ENCODE measurements at regions not wholly inside any gene's neighbourhood (a gene's known extent, or its start where the extent isn't known, plus 50 kb on each side); places are given as distances from the start of the nearest gene placed in this dataset.

DNA sequence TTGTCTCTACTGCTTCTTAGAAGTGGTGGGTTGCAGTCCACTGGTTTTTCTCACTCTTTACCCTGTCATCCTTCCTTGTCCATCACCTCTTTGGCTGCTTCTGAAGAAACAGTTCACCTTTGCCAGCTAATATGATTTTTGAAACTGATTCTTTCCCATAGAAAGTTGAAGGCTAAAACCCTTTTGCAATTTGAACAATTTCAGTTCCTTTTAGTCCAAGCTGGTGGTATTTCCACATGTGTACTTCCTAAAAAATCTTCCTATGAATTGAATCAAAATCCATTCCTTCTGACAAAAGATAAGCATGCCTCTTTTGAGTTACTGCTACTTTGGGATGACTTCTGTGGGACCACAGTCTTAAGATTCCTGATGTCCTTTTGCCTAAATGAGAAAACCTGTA, 210.0 kb upstream of the MAN1A1 start:
- Histone ChIP-seq H3K36me3 (no peaks in the 10 kb centered on the region), H3K9me3 (no peaks in the 10 kb centered on the region), H3K27ac (no peak overlapping the region), H3K4me1 (no peaks in the 10 kb centered on the region), H3K27me3 (no peaks in the 10 kb centered on the region), H3K4me3 (no peak overlapping the region)
- intact Hi-C loops (cut with DNase I) = no loop called here
- no peak for TF ChIP-seq POLR2AphosphoS5 (IDR thresholded peaks at IDR 0.05)
- TF ChIP-seq, protein P1, sequence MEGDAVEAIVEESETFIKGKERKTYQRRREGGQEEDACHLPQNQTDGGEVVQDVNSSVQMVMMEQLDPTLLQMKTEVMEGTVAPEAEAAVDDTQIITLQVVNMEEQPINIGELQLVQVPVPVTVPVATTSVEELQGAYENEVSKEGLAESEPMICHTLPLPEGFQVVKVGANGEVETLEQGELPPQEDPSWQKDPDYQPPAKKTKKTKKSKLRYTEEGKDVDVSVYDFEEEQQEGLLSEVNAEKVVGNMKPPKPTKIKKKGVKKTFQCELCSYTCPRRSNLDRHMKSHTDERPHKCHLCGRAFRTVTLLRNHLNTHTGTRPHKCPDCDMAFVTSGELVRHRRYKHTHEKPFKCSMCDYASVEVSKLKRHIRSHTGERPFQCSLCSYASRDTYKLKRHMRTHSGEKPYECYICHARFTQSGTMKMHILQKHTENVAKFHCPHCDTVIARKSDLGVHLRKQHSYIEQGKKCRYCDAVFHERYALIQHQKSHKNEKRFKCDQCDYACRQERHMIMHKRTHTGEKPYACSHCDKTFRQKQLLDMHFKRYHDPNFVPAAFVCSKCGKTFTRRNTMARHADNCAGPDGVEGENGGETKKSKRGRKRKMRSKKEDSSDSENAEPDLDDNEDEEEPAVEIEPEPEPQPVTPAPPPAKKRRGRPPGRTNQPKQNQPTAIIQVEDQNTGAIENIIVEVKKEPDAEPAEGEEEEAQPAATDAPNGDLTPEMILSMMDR (IDR thresholded peaks at IDR 0.05) = no peak
- TF ChIP-seq POLR2A (IDR thresholded peaks at IDR 0.05) = no peak
- no peak for TF ChIP-seq EP300 (IDR thresholded peaks at IDR 0.05)
- DNase-seq = no peak

DNA sequence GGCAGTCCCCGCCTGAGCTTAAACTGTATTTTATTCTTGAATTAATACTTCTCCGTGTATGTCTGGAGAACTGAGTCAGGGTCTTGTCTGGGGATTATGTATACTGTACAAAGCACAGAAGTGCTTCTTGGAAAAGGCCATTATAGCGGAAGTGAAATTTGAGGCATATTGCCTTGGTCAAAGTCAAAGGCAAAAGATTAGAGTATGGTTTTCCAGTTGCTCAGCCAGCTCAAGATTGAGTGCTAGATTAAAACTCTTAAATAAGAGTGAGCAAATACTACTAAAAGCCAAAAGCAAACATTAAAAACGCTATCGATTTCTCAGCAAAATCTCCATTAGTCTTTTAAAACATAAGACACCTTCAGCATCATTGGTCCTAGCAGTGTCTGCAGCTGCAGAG, 207.7 kb upstream of the MAN1A1 start:
- Histone ChIP-seq H3K9me3 (no peaks in the 10 kb centered on the region), H3K4me1 (no peaks in the 10 kb centered on the region), H3K36me3 (no peaks in the 10 kb centered on the region), H3K27ac (no peak overlapping the region), H3K27me3 (no peaks in the 10 kb centered on the region), H3K4me3 (no peak overlapping the region)
- WGBS, 2 donors = 95% methylated on average over 5 of the region's 5 CpGs
- TF ChIP-seq, protein P1 (IDR thresholded peaks at IDR 0.05) = no peak
- TF ChIP-seq POLR2AphosphoS5 (IDR thresholded peaks at IDR 0.05) = no peak
- no peak for TF ChIP-seq POLR2A (IDR thresholded peaks at IDR 0.05)
- no peak for TF ChIP-seq EP300 (IDR thresholded peaks at IDR 0.05)
- DNase-seq = no peak
- intact Hi-C loops (cut with DNase I) = no loop called here

DNA sequence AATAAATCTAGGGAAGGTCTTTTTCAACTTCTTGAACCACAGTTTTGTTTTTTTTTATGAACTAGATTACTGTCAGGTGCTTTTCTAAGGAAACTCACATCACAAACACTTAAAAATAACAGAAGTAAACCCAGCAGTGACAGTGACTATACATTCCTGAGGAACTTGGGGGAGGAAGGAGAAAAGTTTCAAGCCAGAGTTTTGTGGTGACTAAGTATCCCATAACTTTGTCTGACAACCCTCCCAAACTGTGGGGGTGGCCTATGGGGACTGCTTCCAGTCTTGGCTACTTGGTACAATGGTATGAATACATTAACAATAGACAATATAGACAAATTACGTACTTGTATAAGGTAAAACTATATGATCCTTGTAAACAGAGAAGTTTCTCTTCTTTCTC, 202.5 kb upstream of the MAN1A1 start:
- intact Hi-C loops (cut with DNase I) = no loop called here
- DNase-seq = no peak
- no peaks in the 10 kb centered on the region for H3K9me3 ChIP-seq
- no peak for TF ChIP-seq POLR2AphosphoS5 (IDR thresholded peaks at IDR 0.05)
- TF ChIP-seq, protein P1 (IDR thresholded peaks at IDR 0.05) = no peak
- no peak for TF ChIP-seq POLR2A (IDR thresholded peaks at IDR 0.05)
- no peak for TF ChIP-seq EP300 (IDR thresholded peaks at IDR 0.05)
- H3K4me3 ChIP-seq = no peak overlapping the region
- H3K27me3 ChIP-seq = no peaks in the 10 kb centered on the region
- WGBS, 2 donors = 91 to 97% methylated on average over 1 of the region's 1 CpG
- H3K4me1 ChIP-seq = no peaks in the 10 kb centered on the region
- no peak overlapping the region for H3K27ac ChIP-seq
- no peaks in the 10 kb centered on the region for H3K36me3 ChIP-seq

DNA sequence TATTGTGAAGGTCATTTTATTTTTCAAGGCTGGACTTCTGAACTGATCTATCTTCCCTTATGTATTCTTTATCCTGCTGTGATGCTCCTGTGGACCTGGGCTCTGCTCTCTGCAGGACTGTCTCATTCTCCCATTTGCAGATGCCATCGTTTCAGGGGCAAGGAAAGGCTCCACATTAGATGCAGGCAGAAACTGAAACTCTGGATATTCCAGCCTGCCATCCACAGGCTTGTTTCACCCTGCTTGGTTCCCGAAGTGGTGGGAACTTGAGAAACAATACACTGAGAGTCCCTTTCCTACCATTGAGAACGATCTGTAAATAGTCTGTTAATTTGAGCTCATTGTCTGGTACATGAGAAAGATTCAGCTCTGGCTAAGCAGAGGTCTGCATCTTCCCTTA, 197.5 kb upstream of the MAN1A1 start:
- Histone ChIP-seq H3K9me3 (no peaks in the 10 kb centered on the region), H3K27ac (no peak overlapping the region), H3K4me1 (peaks cover 0 to 19% (median 10%) of the 10 kb centered on the region in 4 donors), H3K27me3 (no peaks in the 10 kb centered on the region), H3K4me3 (no peak overlapping the region), H3K36me3 (no peaks in the 10 kb centered on the region)
- TF ChIP-seq, protein P1 (IDR thresholded peaks at IDR 0.05) = no peak
- WGBS, 2 donors = 81 to 85% methylated on average over 3 of the region's 3 CpGs
- no peak for DNase-seq
- intact Hi-C loops (cut with DNase I) = loop anchor here (10.0 kb wide), 1 partner anchor 402 kb away; no protein-coding TSS in a partner anchor

DNA sequence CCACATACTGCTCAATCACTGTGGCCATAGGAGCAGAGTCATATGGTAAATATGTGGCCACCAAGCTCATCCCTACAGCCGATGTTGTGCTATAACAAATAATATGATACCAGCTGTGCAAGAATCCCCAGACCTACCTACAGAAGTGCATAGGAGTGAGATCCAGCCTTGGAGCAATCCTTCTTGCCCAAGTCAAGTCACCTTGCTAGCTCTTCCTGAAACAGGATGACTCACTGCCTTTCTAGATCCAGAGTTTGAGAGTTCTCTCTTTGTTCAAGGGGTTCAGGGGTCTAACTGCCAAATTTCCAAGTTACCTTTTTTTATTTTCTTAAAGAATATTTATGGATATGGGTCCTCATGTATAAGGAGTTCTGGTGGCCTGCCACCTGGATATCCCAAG, 195.7 kb upstream of the MAN1A1 start:
- no peaks in the 10 kb centered on the region for H3K27me3 ChIP-seq
- TF ChIP-seq, protein P1 (IDR thresholded peaks at IDR 0.05) = no peak
- TF ChIP-seq EP300 (IDR thresholded peaks at IDR 0.05) (no peak), POLR2A (IDR thresholded peaks at IDR 0.05) (no peak), POLR2AphosphoS5 (IDR thresholded peaks at IDR 0.05) (no peak)
- WGBS, 2 donors = 85 to 90% methylated on average over 1 of the region's 1 CpG

More for the DNA sequence above, 195.7 kb upstream of the MAN1A1 start:
- Histone ChIP-seq H3K36me3 (no peaks in the 10 kb centered on the region), H3K9me3 (no peaks in the 10 kb centered on the region), H3K27ac (no peak overlapping the region), H3K4me3 (no peak overlapping the region), H3K4me1 (peaks cover 0 to 33% (median 24%) of the 10 kb centered on the region in 4 donors)
- no peak for DNase-seq
- intact Hi-C loops (cut with DNase I) = loop anchor here (10.0 kb wide), 1 partner anchor 400 kb away; no protein-coding TSS in a partner anchor

All from sigmoid colon (tissue), 6 donors.